ENCODE measurements at regions not wholly inside any gene's neighbourhood (a gene's known extent, or its start where the extent isn't known, plus 50 kb on each side); places are given as distances from the start of the nearest gene placed in this dataset.

DNA sequence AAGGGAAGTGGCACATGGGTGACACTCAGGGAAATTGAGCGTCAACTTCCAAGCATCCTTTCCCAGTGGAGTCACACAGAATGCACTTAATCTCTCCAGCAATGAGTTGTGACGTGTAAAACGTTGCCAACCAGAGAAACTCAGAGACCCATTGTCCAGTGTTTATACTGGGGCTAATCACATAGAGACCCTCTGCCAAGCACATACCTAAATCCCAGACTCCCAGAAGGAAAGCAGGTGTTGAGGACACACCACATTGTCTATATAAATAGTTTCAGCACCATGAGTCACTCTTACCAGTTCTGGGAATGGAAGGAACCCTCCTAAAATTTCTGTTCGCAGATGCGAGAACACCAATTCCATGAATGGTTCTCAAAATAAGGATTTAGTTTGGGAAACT lies 76.4 kb upstream of the BET1 start:
- Histone ChIP-seq H3K4me1 (ENCODE audit: insufficient read depth, low read length) (no peaks in the 10 kb centered on the region), H3K27me3 (ENCODE audit: insufficient read depth, low read length) (no peaks in the 10 kb centered on the region), H3K36me3 (ENCODE audit: insufficient read depth, low read depth, low read length) (no peaks in the 10 kb centered on the region), H3K4me3 (ENCODE audit: low read length) (no peak overlapping the region), H3K9ac (ENCODE audit: low read depth, low read length) (no peak overlapping the region), H3K27ac (ENCODE audit: low read length) (no peak overlapping the region), H3K9me3 (ENCODE audit: insufficient read depth, low read depth, low read length) (no peaks in the 10 kb centered on the region)

DNA sequence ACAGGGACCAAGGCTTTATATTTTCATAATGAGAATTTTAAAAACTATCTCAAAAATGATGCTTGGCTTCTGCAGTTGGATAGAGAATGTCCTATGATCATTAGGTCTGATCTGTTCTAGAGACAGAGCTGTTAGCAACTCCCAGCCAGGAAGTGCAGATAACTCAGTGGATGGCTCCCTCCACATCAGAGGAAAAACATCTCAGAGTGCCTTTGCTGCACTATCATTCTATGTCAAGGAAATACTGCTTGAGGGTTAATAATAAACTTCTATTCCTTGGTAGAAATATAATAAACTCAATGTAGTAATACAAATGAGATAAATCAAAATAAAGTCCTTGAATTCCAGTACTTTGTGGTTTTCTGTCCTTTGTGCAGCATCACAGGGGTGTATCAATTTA lies 78.0 kb upstream of the BET1 start:
- Histone ChIP-seq H3K36me3 (ENCODE audit: insufficient read depth, low read depth, low read length) (no peaks in the 10 kb centered on the region), H3K9ac (ENCODE audit: low read depth, low read length) (no peak overlapping the region), H3K4me3 (ENCODE audit: low read length) (no peak overlapping the region), H3K9me3 (ENCODE audit: insufficient read depth, low read depth, low read length) (no peaks in the 10 kb centered on the region), H3K4me1 (ENCODE audit: insufficient read depth, low read length) (no peaks in the 10 kb centered on the region), H3K27ac (ENCODE audit: low read length) (no peak overlapping the region), H3K27me3 (ENCODE audit: insufficient read depth, low read length) (no peaks in the 10 kb centered on the region)

DNA sequence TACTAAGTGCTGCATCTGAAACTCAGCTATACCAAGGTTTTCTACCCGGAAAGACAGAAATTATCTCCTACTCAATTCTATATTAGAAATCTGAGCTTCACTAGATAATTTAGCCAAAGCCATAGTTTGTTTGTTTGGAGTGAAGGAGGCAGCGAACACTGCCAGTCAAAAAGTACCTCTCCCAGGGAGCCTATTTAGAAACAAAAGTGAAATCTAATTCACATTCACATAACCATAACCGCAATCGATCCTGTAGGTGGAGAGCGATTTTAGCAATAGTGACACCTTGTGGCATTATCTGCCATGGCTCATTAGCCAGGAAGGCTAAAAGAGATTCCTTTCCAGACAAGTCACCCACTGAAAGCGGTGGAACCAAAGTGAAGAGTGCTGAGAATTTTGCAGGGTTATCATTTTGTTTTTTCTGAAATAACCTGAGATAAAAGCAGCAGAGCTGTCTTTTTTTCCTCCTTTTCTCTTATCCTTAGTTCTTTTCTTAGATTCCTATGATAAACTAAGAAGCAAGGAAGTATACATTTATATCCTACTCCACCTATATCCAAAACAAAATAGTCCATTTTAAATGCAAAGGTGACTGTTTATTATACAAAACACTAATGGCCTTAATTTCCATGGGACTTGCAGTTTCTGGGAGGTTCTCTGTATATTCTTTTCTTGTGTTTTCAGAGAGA lies 83.7 kb upstream of the BET1 start:
- Histone ChIP-seq H3K36me3 (ENCODE audit: insufficient read depth, low read depth, low read length) (no peaks in the 10 kb centered on the region), H3K27me3 (ENCODE audit: insufficient read depth, low read length) (no peaks in the 10 kb centered on the region), H3K9me3 (ENCODE audit: insufficient read depth, low read depth, low read length) (no peaks in the 10 kb centered on the region), H3K9ac (ENCODE audit: low read depth, low read length) (no peak overlapping the region), H3K27ac (ENCODE audit: low read length) (no peak overlapping the region), H3K4me1 (ENCODE audit: insufficient read depth, low read length) (peaks cover 11% of the 10 kb centered on the region; the same call in 1 of the 2 replicates), H3K4me3 (ENCODE audit: low read length) (0 out of 2 replicates have a peak overlapping the region, but pooled peaks have one; percentile 36)

DNA sequence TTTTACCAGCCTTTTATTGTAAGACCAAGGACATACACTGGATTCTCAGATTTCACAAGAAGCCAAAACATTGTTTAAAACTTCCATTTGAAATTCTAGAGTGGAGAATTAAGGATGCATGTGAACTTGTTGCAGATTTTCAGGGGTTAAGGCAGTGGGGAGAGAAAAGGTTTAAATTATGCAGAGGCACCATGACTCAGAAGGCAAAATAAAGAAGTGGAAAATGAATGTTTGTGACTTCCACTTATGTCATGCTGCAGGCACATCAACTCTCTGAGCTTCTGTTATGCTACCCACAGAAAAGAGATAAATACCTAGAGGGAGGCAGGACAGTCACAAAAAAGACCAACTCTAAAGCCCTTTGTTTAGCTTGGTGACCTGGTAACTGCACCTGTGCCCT lies 84.4 kb upstream of the BET1 start:
- no peak overlapping the region for H3K4me3 ChIP-seq (ENCODE audit: low read length)
- no peaks in the 10 kb centered on the region for H3K27me3 ChIP-seq (ENCODE audit: insufficient read depth, low read length)
- no peaks in the 10 kb centered on the region for H3K9me3 ChIP-seq (ENCODE audit: insufficient read depth, low read depth, low read length)
- peaks cover 16% of the 10 kb centered on the region; the same call in 1 of the 2 replicates for H3K4me1 ChIP-seq (ENCODE audit: insufficient read depth, low read length)
- no peaks in the 10 kb centered on the region for H3K36me3 ChIP-seq (ENCODE audit: insufficient read depth, low read depth, low read length)
- H3K27ac ChIP-seq (ENCODE audit: low read length) = no peak overlapping the region
- no peak overlapping the region for H3K9ac ChIP-seq (ENCODE audit: low read depth, low read length)

DNA sequence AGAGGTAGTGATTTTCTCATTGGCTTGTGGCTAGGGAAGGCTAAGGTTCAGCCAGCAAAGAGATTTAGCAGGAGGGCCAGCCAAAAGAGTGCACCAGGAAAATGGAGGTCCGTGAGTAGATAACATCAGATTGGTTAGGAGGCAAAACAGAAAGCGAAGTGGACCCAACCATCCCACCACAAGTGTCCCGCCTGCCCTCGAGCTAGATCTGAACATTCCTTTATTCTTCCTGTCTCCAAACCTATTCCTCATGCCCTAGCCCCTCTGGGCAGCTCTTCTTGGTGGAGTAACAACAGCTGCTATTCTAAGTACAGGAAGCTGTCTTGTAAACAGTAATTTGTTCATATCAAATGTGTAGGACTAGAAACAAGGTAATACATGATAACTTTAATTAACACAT lies 85.7 kb upstream of the BET1 start:
- no peak overlapping the region for H3K9ac ChIP-seq (ENCODE audit: low read depth, low read length)
- no peaks in the 10 kb centered on the region for H3K9me3 ChIP-seq (ENCODE audit: insufficient read depth, low read depth, low read length)
- H3K4me3 ChIP-seq (ENCODE audit: low read length) = no peak overlapping the region
- H3K4me1 ChIP-seq (ENCODE audit: insufficient read depth, low read length) = peaks cover 16% of the 10 kb centered on the region; the same call in 1 of the 2 replicates
- H3K27me3 ChIP-seq (ENCODE audit: insufficient read depth, low read length) = no peaks in the 10 kb centered on the region
- no peaks in the 10 kb centered on the region for H3K36me3 ChIP-seq (ENCODE audit: insufficient read depth, low read depth, low read length)
- H3K27ac ChIP-seq (ENCODE audit: low read length) = no peak overlapping the region

DNA sequence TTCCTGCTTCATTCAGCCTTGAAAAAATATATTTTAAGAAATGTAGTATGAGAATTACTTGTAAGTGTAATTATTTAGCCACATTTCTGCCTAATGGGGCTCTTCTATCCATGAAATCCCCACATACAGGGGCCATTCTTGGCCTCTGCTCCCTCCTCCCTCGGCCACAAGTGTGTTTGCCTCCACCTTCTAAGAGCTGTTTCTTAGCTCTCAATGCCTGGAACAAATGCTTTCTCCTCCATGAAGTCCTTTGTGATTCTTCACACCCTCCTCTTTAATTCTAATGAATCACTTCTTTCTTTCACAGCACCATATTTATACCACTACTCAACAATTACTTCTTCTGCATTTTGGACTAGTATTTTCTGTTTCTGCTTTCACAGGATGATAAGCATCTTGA lies 88.8 kb upstream of the BET1 start:
- Histone ChIP-seq H3K9ac (ENCODE audit: low read depth, low read length) (no peak overlapping the region), H3K4me1 (ENCODE audit: insufficient read depth, low read length) (peaks cover 15% of the 10 kb centered on the region; the same call in 1 of the 2 replicates), H3K27ac (ENCODE audit: low read length) (no peak overlapping the region), H3K36me3 (ENCODE audit: insufficient read depth, low read depth, low read length) (no peaks in the 10 kb centered on the region), H3K27me3 (ENCODE audit: insufficient read depth, low read length) (no peaks in the 10 kb centered on the region), H3K4me3 (ENCODE audit: low read length) (no peak overlapping the region), H3K9me3 (ENCODE audit: insufficient read depth, low read depth, low read length) (no peaks in the 10 kb centered on the region)

DNA sequence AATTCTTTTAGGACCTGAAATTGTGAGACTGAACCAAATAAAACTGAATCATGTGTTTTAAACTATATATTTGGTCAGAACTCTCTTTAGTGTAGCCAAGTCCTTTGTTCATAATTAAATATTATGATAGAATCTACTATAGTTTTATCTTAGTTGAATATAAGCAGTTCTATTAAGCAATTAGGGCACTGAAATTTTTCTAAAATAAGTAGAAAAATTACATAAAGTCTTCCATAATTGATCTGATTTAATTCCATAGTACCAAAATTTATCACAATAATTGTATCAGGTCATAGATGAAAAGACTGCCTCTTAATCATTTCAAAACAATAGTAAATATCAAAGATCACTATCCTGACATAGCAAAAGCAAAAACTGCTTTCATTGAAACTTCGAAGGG lies 90.1 kb upstream of the BET1 start:
- Histone ChIP-seq H3K4me3 (ENCODE audit: low read length) (no peak overlapping the region), H3K9ac (ENCODE audit: low read depth, low read length) (no peak overlapping the region), H3K27ac (ENCODE audit: low read length) (no peak overlapping the region), H3K9me3 (ENCODE audit: insufficient read depth, low read depth, low read length) (no peaks in the 10 kb centered on the region), H3K27me3 (ENCODE audit: insufficient read depth, low read length) (no peaks in the 10 kb centered on the region), H3K36me3 (ENCODE audit: insufficient read depth, low read depth, low read length) (no peaks in the 10 kb centered on the region), H3K4me1 (ENCODE audit: insufficient read depth, low read length) (peaks cover 11% of the 10 kb centered on the region; the same call in 1 of the 2 replicates)

DNA sequence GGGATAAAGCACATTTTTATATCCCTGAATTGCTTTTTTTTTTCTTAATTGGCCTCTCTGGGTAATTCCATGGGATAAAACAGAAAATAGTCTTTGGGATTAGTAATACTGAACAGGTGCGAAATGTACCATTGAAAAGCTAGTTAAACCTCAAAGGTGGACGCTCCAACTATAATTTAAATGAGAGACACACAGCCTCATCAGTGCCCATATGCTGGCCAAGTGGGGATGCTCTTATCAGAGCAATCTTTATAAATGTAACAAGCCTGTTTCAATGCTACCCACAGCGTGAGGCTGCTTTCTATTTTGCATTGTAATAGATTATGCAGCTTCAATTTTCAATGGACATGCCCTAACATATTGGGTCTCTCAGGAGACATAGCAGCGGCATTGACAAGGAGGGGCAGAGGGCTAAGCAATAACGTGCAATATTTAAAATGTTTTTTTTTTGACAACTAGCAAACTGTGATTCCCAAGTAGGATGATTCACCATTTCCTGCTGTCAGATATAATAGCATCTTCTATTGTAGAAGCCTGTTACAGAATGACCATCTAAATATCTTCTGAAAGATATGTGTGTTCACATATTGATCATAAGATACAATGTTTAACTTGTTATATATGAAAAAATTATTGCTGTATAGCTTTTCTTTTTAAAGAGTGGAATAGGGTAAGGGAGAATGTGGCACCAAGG lies 91.3 kb upstream of the BET1 start:
- Histone ChIP-seq H3K36me3 (ENCODE audit: insufficient read depth, low read depth, low read length) (no peaks in the 10 kb centered on the region), H3K9ac (ENCODE audit: low read depth, low read length) (no peak overlapping the region), H3K4me3 (ENCODE audit: low read length) (no peak overlapping the region), H3K9me3 (ENCODE audit: insufficient read depth, low read depth, low read length) (no peaks in the 10 kb centered on the region), H3K27me3 (ENCODE audit: insufficient read depth, low read length) (no peaks in the 10 kb centered on the region), H3K4me1 (ENCODE audit: insufficient read depth, low read length) (peaks cover 8% of the 10 kb centered on the region; the same call in 1 of the 2 replicates), H3K27ac (ENCODE audit: low read length) (no peak overlapping the region)

DNA sequence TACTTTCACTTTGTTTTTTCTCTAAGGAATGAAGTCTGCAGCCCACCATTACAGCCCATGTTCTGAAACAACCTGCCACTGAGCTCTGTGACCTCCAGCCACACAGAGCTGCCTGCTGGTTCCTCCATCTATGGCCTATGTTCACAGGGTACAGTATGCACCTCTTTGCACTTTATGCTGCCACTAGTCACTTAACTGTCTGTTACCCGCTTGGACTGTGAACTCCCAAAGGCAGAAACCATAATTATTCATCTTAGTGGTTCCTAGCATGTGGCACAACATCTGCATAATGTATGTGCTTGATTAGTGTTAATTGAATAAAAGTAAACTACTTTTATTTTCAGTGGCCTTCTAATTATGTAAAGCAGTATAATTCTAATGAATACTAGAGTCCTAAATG lies 95.5 kb upstream of the BET1 start:
- no peaks in the 10 kb centered on the region for H3K27me3 ChIP-seq (ENCODE audit: insufficient read depth, low read length)
- H3K36me3 ChIP-seq (ENCODE audit: insufficient read depth, low read depth, low read length) = no peaks in the 10 kb centered on the region
- H3K9me3 ChIP-seq (ENCODE audit: insufficient read depth, low read depth, low read length) = no peaks in the 10 kb centered on the region
- H3K4me3 ChIP-seq (ENCODE audit: low read length) = no peak overlapping the region
- no peak overlapping the region for H3K27ac ChIP-seq (ENCODE audit: low read length)
- no peaks in the 10 kb centered on the region for H3K4me1 ChIP-seq (ENCODE audit: insufficient read depth, low read length)
- no peak overlapping the region for H3K9ac ChIP-seq (ENCODE audit: low read depth, low read length)

DNA sequence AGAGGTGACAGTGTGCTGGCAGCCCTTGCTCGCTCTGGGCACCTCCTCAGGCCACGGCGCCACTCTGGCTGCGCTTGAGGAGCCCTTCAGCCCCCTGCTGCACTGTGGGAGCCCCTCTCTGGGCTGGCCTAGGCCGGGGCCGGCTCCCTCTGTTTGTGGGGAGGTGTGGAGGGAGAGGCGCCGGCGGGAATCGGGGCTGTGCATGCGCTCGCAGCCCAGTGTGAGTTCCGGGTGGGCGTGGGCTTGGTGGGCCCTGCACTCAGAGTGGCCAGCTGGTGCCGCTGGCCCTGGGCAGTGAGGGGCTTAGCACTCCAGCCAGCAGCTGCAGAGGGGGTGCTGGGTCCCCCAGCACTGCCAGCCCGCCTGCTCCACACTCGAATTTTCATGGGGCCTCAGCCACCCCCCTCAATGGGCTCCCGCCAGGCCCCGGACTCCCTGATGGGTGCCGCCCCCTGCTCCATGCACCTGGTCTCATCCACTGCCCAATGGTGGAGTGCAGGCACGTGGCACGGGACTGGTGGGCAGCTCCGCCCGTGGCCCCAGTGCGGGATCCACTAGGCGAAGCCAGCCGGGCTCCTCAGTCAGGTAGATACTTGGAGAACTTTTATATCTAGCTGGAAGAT lies 96.7 kb upstream of the BET1 start:
- no peaks in the 10 kb centered on the region for H3K36me3 ChIP-seq (ENCODE audit: insufficient read depth, low read depth, low read length)
- no peak overlapping the region for H3K9ac ChIP-seq (ENCODE audit: low read depth, low read length)
- H3K27ac ChIP-seq (ENCODE audit: low read length) = no peak overlapping the region
- no peaks in the 10 kb centered on the region for H3K9me3 ChIP-seq (ENCODE audit: insufficient read depth, low read depth, low read length)
- H3K27me3 ChIP-seq (ENCODE audit: insufficient read depth, low read length) = no peaks in the 10 kb centered on the region
- H3K4me1 ChIP-seq (ENCODE audit: insufficient read depth, low read length) = no peaks in the 10 kb centered on the region
- H3K4me3 ChIP-seq (ENCODE audit: low read length) = no peak overlapping the region

DNA sequence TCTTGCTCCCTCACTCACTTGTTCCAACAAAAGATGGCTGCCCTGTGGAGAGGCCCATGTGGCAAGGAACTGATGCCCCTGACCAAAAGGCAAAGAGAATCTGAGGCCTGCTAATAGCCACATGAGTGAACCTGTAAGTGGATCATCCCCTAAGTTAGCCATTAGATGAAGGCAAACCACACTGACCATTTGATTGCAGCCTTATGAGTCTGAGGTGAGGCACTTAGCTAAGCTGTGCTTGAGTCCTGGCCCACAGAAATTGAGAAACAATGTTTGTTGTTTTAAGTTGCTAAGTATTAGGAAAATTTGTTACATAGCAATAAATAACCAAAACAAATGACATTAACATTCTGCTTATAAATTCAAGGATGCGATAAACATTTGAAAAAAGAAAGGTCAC lies 100.1 kb upstream of the BET1 start:
- Histone ChIP-seq H3K4me3 (ENCODE audit: low read length) (no peak overlapping the region), H3K27ac (ENCODE audit: low read length) (no peak overlapping the region), H3K27me3 (ENCODE audit: insufficient read depth, low read length) (no peaks in the 10 kb centered on the region), H3K9me3 (ENCODE audit: insufficient read depth, low read depth, low read length) (no peaks in the 10 kb centered on the region), H3K36me3 (ENCODE audit: insufficient read depth, low read depth, low read length) (no peaks in the 10 kb centered on the region), H3K9ac (ENCODE audit: low read depth, low read length) (no peak overlapping the region), H3K4me1 (ENCODE audit: insufficient read depth, low read length) (no peaks in the 10 kb centered on the region)

DNA sequence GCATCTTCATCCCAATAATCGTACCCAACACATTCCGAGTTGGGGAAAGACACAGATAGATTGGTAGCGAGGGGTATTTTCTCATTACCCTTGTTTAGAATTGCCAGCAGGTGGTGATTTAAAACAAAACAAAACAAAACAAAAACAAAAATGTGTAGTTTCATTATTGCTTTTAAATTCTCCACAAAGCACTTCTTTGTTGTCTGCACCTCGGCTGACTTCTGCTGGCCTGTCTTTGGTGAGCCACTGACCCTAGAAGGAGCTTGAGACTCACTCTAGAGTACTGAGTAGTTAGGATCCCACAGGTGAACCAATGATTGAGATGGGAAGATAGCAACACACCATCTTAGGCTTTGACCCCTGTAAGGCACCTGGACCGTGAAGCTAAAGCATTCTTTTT lies 105.4 kb upstream of the BET1 start:
- no peaks in the 10 kb centered on the region for H3K27me3 ChIP-seq (ENCODE audit: insufficient read depth, low read length)
- no peak overlapping the region for H3K9ac ChIP-seq (ENCODE audit: low read depth, low read length)
- H3K4me1 ChIP-seq (ENCODE audit: insufficient read depth, low read length) = no peaks in the 10 kb centered on the region
- no peaks in the 10 kb centered on the region for H3K9me3 ChIP-seq (ENCODE audit: insufficient read depth, low read depth, low read length)
- no peak overlapping the region for H3K27ac ChIP-seq (ENCODE audit: low read length)
- H3K36me3 ChIP-seq (ENCODE audit: insufficient read depth, low read depth, low read length) = no peaks in the 10 kb centered on the region
- no peak overlapping the region for H3K4me3 ChIP-seq (ENCODE audit: low read length)
